ENCODE measurements at regions not wholly inside any gene's neighbourhood (a gene's known extent, or its start where the extent isn't known, plus 50 kb on each side); places are given as distances from the start of the nearest gene placed in this dataset.

DNA sequence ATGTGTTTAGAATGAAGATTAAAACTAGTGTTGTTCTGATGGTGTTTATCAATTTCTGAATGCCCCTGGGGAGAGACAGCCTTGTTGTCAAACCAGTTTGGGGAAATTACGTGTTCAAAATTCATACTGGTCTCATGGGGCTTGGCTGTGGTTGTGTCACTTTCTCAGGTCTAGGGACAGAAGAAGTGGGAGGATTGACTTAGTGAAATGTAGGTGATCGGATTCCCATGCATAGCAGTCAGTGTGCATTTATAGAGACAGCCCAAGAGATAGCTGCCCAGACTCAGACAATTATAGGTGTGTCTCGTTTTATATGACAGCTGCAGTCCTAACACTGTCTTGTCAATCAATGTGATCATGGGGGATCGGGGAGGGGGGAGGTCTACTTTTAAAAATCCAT, 94.4 kb upstream of the CLCN4 start:
- TF ChIP-seq, protein P1, sequence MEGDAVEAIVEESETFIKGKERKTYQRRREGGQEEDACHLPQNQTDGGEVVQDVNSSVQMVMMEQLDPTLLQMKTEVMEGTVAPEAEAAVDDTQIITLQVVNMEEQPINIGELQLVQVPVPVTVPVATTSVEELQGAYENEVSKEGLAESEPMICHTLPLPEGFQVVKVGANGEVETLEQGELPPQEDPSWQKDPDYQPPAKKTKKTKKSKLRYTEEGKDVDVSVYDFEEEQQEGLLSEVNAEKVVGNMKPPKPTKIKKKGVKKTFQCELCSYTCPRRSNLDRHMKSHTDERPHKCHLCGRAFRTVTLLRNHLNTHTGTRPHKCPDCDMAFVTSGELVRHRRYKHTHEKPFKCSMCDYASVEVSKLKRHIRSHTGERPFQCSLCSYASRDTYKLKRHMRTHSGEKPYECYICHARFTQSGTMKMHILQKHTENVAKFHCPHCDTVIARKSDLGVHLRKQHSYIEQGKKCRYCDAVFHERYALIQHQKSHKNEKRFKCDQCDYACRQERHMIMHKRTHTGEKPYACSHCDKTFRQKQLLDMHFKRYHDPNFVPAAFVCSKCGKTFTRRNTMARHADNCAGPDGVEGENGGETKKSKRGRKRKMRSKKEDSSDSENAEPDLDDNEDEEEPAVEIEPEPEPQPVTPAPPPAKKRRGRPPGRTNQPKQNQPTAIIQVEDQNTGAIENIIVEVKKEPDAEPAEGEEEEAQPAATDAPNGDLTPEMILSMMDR (IDR thresholded peaks at IDR 0.05), result no peak
- TF ChIP-seq POLR2A (IDR thresholded peaks at IDR 0.05), result no peak

All from heart left ventricle (tissue), 13 donors.